Activated naive CD4-positive, alpha-beta T cell treated with anti-CD3 and anti-CD28 coated beads for 36 hours (primary cell): ENCODE measurements at regions not wholly inside any gene's neighbourhood (a gene's known extent, or its start where the extent isn't known, plus 50 kb on each side); places are given as distances from the start of the nearest gene placed in this dataset.
"Not testable (repeated sequence)": the region's sequence is repeated elsewhere in the genome, so short reads cannot be mapped to it uniquely, and the experiment has no call there.

Experiments used
- CTCF ChIA-PET: fragments of 350-600 bp; sonication (Branson Sonifier 250); formaldehyde crosslinking; loops from one replicate; lab custom pipeline; 2021; ENCODE audit warnings: antibody characterized with exemption; lab: Charles Lee
- DNase-seq: peaks from one replicate; pipeline ENCODE4 v3.0.0-alpha.2; 2020
- H3K27ac Mint-ChIP-seq: one replicate; pipeline ENCODE4 v1.8.0; 2021; ENCODE audit warnings: mild to moderate bottlenecking, mixed read lengths
- H3K27me3 Mint-ChIP-seq: one replicate; pipeline ENCODE4 v1.8.0; 2021; ENCODE audit warnings: low read depth, mixed read lengths
- H3K36me3 Mint-ChIP-seq: one replicate; pipeline ENCODE4 v1.8.0; 2021; ENCODE audit warnings: low read depth, mixed read lengths
- H3K4me1 Mint-ChIP-seq: one replicate; pipeline ENCODE4 v1.8.0; 2021; ENCODE audit warnings: low read depth, mixed read lengths
- H3K4me3 Mint-ChIP-seq: one replicate; pipeline ENCODE4 v1.8.0; 2021; ENCODE audit warnings: mild to moderate bottlenecking, moderate library complexity, mixed read lengths
- H3K9me3 Mint-ChIP-seq: one replicate; pipeline ENCODE4 v1.8.0; 2021; ENCODE audit warnings: mixed read lengths
- intact Hi-C: fragments of 100-400 bp; cut with micrococcal nuclease; formaldehyde crosslinking; loops from one replicate; pipeline ENCODE4 v1.15.1; 2023

DNA sequence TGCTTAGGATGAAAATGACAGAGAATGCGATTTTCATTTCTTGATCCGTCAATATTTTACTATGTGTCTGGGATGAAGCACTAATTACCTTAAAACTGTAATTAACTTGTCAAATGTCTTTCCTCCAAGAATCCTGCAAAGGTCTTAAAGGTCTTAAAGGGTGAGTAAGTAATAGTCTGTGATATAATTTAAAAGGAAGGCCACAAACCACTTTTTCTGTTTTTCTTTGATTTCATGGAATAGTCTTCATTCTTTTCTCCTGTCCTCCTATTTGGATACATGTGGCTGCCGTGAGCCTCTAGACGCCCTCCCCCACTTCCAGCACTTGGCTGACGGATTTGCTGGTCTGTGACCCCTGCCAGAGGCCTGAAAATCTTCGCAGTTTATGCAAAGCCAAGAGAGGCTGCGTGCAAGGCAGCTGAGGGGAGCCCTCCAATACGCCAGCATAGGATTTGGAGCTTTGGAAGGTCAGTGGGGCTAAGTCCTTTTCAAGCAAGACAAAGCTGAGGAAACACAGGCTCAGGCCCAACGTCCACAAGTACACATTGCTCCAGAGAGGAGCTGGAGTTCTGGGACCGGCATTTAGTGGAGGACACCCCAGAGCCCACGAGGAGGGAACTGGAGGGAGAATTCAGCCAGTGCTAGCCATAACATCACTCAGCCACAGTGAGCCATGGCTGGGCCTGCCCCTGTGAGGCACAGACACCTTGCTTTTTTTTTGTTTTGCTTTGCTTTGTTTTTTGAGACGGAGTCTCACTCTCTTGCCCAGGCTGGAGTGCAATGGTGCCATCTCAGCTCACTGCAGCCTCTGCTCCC is 382.6 kb downstream of the SMOC2 start:
- Mint-ChIP-seq H3K4me3 (no peak overlapping the region), H3K36me3 (no peaks in the 10 kb centered on the region), H3K27ac (no peak overlapping the region), H3K27me3 (no peaks in the 10 kb centered on the region), H3K9me3 (no peaks in the 10 kb centered on the region), H3K4me1 (no peaks in the 10 kb centered on the region)
- no peak for DNase-seq
- intact Hi-C loops: no loop called here
- CTCF ChIA-PET: no interaction called here

- Mint-ChIP-seq H3K27me3 (peaks cover 4% of the 10 kb centered on the region), H3K4me3 (no peak overlapping the region), H3K4me1 (no peaks in the 10 kb centered on the region), H3K27ac (no peak overlapping the region), H3K36me3 (no peaks in the 10 kb centered on the region), H3K9me3 (peaks cover 2% of the 10 kb centered on the region)
- CTCF ChIA-PET: no interaction called here
- no peak for DNase-seq
- intact Hi-C loops: no loop called here
These were observed 381.4 kb downstream of the SMOC2 start for GRCh38 chr6:168822376-168822775.

DNA sequence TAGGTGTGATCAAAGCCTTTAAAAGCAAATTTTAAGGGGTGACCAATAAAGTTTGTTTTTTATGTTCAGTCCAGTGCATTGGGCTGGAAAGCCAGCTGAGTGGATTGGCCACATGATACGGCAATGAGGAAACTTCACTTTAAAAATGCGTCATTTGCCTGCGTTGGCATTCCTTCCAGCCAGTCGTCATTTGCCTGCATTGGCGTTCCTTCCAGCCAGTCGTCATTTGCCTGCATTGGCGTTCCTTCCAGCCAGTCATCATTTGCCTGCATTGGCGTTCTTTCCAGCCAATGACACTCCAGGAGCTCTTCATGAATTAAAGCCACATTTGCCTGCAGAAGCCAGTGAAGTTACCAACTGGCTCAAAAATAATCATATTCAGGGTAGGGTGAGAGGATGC is 378.6 kb downstream of the SMOC2 start:
- H3K4me1 Mint-ChIP-seq: no peaks in the 10 kb centered on the region
- no peak overlapping the region for H3K27ac Mint-ChIP-seq
- H3K9me3 Mint-ChIP-seq: peaks cover 4% of the 10 kb centered on the region
- intact Hi-C loops: no loop called here
- no peak for DNase-seq
- CTCF ChIA-PET: no interaction called here
- peaks cover 13% of the 10 kb centered on the region for H3K27me3 Mint-ChIP-seq
- no peak overlapping the region for H3K4me3 Mint-ChIP-seq
- no peaks in the 10 kb centered on the region for H3K36me3 Mint-ChIP-seq

GRCh38 chr6:168817558-168818159 is 376.7 kb downstream of the SMOC2 start:
- Mint-ChIP-seq H3K4me3 (no peak overlapping the region), H3K27ac (no peak overlapping the region), H3K36me3 (no peaks in the 10 kb centered on the region), H3K27me3 (peaks cover 18% of the 10 kb centered on the region), H3K4me1 (no peaks in the 10 kb centered on the region), H3K9me3 (peaks cover 4% of the 10 kb centered on the region)
- CTCF ChIA-PET: no interaction called here
- no peak for DNase-seq
- intact Hi-C loops: no loop called here

- peaks cover 4% of the 10 kb centered on the region for H3K9me3 Mint-ChIP-seq
- H3K27me3 Mint-ChIP-seq: peaks cover 24% of the 10 kb centered on the region
- H3K4me1 Mint-ChIP-seq: no peaks in the 10 kb centered on the region
- no peak overlapping the region for H3K27ac Mint-ChIP-seq
- DNase-seq: no peak
- CTCF ChIA-PET: no interaction called here
- no peaks in the 10 kb centered on the region for H3K36me3 Mint-ChIP-seq
- no peak overlapping the region for H3K4me3 Mint-ChIP-seq
- intact Hi-C loops: no loop called here
These were observed 374.2 kb downstream of the SMOC2 start for GRCh38 chr6:168815229-168815628.

GRCh38 chr6:168808232-168808631 is 367.2 kb downstream of the SMOC2 start:
- H3K4me1 Mint-ChIP-seq: no peaks in the 10 kb centered on the region
- CTCF ChIA-PET: no interaction called here
- H3K27me3 Mint-ChIP-seq: peaks cover 18% of the 10 kb centered on the region
- H3K27ac Mint-ChIP-seq: no peak overlapping the region
- intact Hi-C loops: no loop called here
- H3K36me3 Mint-ChIP-seq: no peaks in the 10 kb centered on the region
- H3K4me3 Mint-ChIP-seq: no peak overlapping the region
- no peaks in the 10 kb centered on the region for H3K9me3 Mint-ChIP-seq
- DNase-seq: no peak

GRCh38 chr6:168804331-168804730 is 363.3 kb downstream of the SMOC2 start:
- H3K27me3 Mint-ChIP-seq: peaks cover 18% of the 10 kb centered on the region
- no peaks in the 10 kb centered on the region for H3K36me3 Mint-ChIP-seq
- no peak overlapping the region for H3K27ac Mint-ChIP-seq
- H3K4me3 Mint-ChIP-seq: no peak overlapping the region
- no peaks in the 10 kb centered on the region for H3K9me3 Mint-ChIP-seq
- intact Hi-C loops: no loop called here
- CTCF ChIA-PET: no interaction called here
- no peak for DNase-seq
- H3K4me1 Mint-ChIP-seq: no peaks in the 10 kb centered on the region

GRCh38 chr6:168803874-168804273 is 362.9 kb downstream of the SMOC2 start:
- CTCF ChIA-PET: no interaction called here
- intact Hi-C loops: no loop called here
- Mint-ChIP-seq H3K4me3 (no peak overlapping the region), H3K9me3 (no peaks in the 10 kb centered on the region), H3K27ac (no peak overlapping the region), H3K4me1 (no peaks in the 10 kb centered on the region), H3K27me3 (peaks cover 17% of the 10 kb centered on the region), H3K36me3 (no peaks in the 10 kb centered on the region)
- DNase-seq: no peak

DNA sequence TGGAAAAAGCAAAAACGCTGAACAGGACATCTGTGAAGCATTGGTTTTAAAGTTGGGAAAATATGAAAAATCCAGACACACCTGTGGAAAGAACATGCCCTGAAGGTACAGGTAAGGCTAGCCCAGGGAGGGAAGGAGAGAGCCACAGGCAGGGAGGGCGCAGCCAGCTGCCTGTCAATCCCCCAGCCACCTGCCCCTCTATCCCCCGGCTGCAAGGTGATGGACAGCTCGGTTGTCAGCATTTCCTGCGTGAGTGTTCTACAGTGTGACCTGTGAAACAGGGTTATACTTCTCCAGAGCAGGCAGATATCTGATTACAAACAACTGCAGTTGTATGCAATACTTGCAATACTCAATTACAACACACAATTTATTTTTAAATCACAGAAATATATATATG is 358.1 kb downstream of the SMOC2 start:
- Mint-ChIP-seq H3K27me3 (peaks cover 18% of the 10 kb centered on the region), H3K36me3 (no peaks in the 10 kb centered on the region), H3K9me3 (no peaks in the 10 kb centered on the region), H3K4me3 (no peak overlapping the region), H3K4me1 (no peaks in the 10 kb centered on the region), H3K27ac (no peak overlapping the region)
- CTCF ChIA-PET: no interaction called here
- no peak for DNase-seq
- intact Hi-C loops: no loop called here

DNA sequence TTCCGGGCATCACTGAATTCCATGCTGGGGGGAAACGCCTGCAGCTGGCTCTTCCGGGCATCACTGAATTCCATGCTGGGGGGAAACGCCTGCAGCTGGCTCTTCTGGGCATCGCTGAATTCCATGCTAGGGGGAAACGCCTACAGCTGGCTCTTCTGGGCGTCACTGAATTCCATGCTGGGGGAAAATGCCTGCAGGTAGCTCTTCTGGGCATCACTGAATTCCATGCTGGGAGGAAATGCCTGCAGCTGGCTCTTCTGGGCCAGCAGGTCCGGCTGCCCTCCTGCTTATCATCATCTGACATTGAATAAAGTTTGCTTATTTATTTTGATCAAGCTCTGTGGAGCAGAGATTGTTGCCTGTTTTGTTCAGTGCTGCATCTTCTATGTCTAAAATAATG is 355.1 kb downstream of the SMOC2 start:
- Mint-ChIP-seq H3K36me3 (no peaks in the 10 kb centered on the region), H3K27me3 (peaks cover 16% of the 10 kb centered on the region), H3K27ac (no peak overlapping the region), H3K4me3 (no peak overlapping the region), H3K9me3 (no peaks in the 10 kb centered on the region), H3K4me1 (no peaks in the 10 kb centered on the region)
- CTCF ChIA-PET: no interaction called here
- no peak for DNase-seq
- intact Hi-C loops: no loop called here

DNA sequence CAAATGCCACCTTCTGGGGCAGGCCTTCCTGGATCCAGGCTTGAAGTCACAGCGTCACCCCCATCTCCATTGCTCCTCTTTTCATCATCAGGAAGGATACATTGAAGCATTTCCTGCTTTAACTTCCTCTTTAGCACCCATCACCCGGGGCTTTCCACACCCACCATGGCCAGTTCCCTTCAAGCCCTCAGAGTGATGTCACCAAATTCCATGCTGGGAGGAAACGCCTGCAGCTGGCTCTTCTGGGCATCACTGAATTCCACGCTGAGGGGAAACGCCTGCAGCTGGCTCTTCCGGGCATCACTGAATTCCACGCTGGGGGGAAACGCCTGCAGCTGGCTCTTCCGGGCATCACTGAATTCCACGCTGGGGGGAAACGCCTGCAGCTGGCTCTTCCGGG is 354.6 kb downstream of the SMOC2 start:
- peaks cover 16% of the 10 kb centered on the region for H3K27me3 Mint-ChIP-seq
- CTCF ChIA-PET, H3K4me3 Mint-ChIP-seq, H3K36me3 Mint-ChIP-seq, H3K9me3 Mint-ChIP-seq, H3K4me1 Mint-ChIP-seq, H3K27ac Mint-ChIP-seq, intact Hi-C loops, DNase-seq: not testable (repeated sequence)

- H3K36me3 Mint-ChIP-seq: no peaks in the 10 kb centered on the region
- intact Hi-C loops: no loop called here
- peaks cover 14% of the 10 kb centered on the region for H3K27me3 Mint-ChIP-seq
- H3K4me1 Mint-ChIP-seq: no peaks in the 10 kb centered on the region
- CTCF ChIA-PET: no interaction called here
- no peak overlapping the region for H3K27ac Mint-ChIP-seq
- no peak for DNase-seq
- no peaks in the 10 kb centered on the region for H3K9me3 Mint-ChIP-seq
- no peak overlapping the region for H3K4me3 Mint-ChIP-seq
These were observed 353.5 kb downstream of the SMOC2 start for GRCh38 chr6:168794491-168794890.

- Mint-ChIP-seq H3K27ac (no peak overlapping the region), H3K4me1 (no peaks in the 10 kb centered on the region), H3K36me3 (no peaks in the 10 kb centered on the region), H3K4me3 (no peak overlapping the region), H3K27me3 (peaks cover 14% of the 10 kb centered on the region), H3K9me3 (no peaks in the 10 kb centered on the region)
- CTCF ChIA-PET: no interaction called here
- intact Hi-C loops: no loop called here
- DNase-seq: no peak
These were observed 352.7 kb downstream of the SMOC2 start for GRCh38 chr6:168793649-168794048.
